BLaER1 (cell line): ENCODE measurements at regions not wholly inside any gene's neighbourhood (a gene's known extent, or its start where the extent isn't known, plus 50 kb on each side); places are given as distances from the start of the nearest gene placed in this dataset.

Experiments used
- H3K27ac ChIP-seq: shearing (Covaris generic); formaldehyde crosslinking; 2 replicates; pipeline ENCODE4 v1.8.1; 2022
- H3K27me3 ChIP-seq: shearing (Covaris generic); formaldehyde crosslinking; 2 replicates; pipeline ENCODE4 v1.8.1; 2022
- H3K36me3 ChIP-seq: shearing (Covaris generic); formaldehyde crosslinking; 2 replicates; pipeline ENCODE4 v1.8.1; 2022
- H3K4me1 ChIP-seq: shearing (Covaris generic); formaldehyde crosslinking; 2 replicates; pipeline ENCODE4 v1.8.1; 2022
- H3K4me2 ChIP-seq: shearing (Covaris generic); formaldehyde crosslinking; 2 replicates; pipeline ENCODE4 v1.8.1; 2022
- H3K4me3 ChIP-seq: shearing (Covaris generic); formaldehyde crosslinking; 2 replicates; pipeline ENCODE4 v1.8.1; 2022
- H3K9ac ChIP-seq: shearing (Covaris generic); formaldehyde crosslinking; 2 replicates; pipeline ENCODE4 v1.8.1; 2022
- H3K9me3 ChIP-seq: shearing (Covaris generic); formaldehyde crosslinking; 2 replicates; pipeline ENCODE4 v1.8.1; 2022
- H4K20me1 ChIP-seq: shearing (Covaris generic); formaldehyde crosslinking; 2 replicates; pipeline ENCODE4 v1.8.1; 2022
- Cebpa-rat ChIP-seq: shearing (Covaris generic); IDR thresholded peaks from 2 replicates; pipeline ENCODE4 v1.8.1; 2022

DNA sequence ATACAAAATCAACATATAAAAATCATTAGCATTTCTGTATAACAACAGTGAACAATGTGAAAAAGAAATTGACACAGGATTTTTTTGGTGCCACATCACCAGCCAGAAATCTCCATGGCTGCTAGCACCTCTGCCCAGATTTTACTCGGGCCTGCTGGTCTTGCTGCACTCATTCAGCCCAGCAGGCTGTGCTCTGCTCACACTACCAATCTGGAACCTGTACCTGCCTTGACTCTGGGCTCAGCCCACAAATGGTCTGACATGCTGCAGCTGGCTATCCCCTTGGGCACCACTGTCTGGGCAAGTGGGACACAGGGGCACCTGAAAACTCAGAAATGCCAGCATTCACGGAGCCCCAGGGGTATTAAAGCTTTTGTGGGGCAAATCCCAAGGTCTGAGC lies 392.5 kb upstream of the NRXN1 start:
- no peaks in the 10 kb centered on the region for H3K27me3 ChIP-seq
- H3K4me2 ChIP-seq = no peak overlapping the region
- no peak overlapping the region for H3K4me3 ChIP-seq
- H3K9me3 ChIP-seq = peaks cover 14% of the 10 kb centered on the region
- H4K20me1 ChIP-seq = no peaks in the 10 kb centered on the region
- H3K9ac ChIP-seq = no peak overlapping the region
- no peak for TF ChIP-seq Cebpa-rat
- H3K36me3 ChIP-seq = no peaks in the 10 kb centered on the region
- H3K4me1 ChIP-seq = no peaks in the 10 kb centered on the region
- H3K27ac ChIP-seq = no peak overlapping the region

DNA sequence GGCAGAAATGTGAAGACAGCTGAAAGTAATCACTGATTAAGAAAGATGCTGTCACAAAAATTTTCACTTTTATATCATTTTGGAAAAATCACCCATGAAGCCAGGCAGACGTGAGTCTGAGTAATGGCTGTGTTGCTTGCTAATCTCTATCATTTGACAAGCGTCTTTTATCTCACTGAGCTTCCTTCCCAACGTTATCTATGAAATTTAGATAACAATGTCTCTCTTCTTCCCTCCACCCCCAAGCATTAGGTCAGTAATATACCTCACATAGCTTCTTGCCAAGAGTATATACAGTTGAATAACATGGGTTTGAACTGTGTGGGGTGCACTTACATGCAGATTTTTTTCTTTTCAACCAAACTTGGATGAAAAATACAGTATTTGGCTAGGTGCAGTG lies 388.6 kb upstream of the NRXN1 start:
- Histone ChIP-seq H3K4me1 (no peaks in the 10 kb centered on the region), H3K9ac (no peak overlapping the region), H3K36me3 (no peaks in the 10 kb centered on the region), H3K4me2 (no peak overlapping the region), H3K27ac (no peak overlapping the region), H3K4me3 (no peak overlapping the region), H3K27me3 (no peaks in the 10 kb centered on the region), H4K20me1 (no peaks in the 10 kb centered on the region), H3K9me3 (peaks cover 10% of the 10 kb centered on the region)
- TF ChIP-seq Cebpa-rat = no peak

DNA sequence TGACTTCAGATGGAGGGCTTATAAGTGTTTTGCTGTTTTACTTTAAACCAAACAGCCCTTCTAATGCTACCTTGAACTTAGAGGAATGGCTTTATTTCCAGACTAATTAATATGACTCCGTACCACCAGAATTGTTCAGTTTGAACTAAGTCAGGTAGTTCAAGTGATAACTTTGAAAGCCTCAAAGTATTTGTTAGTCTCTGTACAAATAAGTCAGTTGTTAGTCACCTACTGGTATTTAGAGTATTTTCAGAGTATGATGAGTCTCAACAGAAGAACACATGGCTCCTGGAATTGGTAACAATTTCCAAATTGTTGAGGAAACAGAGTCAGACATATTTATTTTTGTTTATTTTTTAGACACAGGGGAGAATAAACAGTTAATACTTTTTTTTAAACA lies 381.8 kb upstream of the NRXN1 start:
- Histone ChIP-seq H3K27ac (no peak overlapping the region), H3K9ac (no peak overlapping the region), H3K4me3 (no peak overlapping the region), H3K9me3 (no peaks in the 10 kb centered on the region), H3K27me3 (no peaks in the 10 kb centered on the region), H4K20me1 (no peaks in the 10 kb centered on the region), H3K36me3 (no peaks in the 10 kb centered on the region), H3K4me2 (no peak overlapping the region), H3K4me1 (no peaks in the 10 kb centered on the region)
- no peak for TF ChIP-seq Cebpa-rat

DNA sequence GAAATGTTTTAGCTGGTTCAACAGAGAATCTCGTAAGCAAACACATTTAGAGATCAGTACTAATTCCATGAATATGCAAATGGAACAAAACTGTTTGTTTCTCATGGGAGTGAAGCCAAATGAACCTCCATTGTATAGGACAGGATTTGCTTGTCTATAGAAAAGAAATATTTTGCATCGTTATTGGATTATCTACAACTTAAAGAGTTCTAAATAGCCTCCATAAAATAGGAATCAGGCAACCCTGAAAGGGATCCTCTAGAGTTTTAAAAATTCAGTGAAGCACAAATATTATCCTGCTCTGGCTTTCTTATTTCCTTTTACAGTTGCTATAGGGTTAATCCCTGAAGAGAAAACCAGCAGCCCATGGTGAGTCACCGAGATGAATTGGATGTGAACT lies 378.4 kb upstream of the NRXN1 start:
- no peak overlapping the region for H3K4me3 ChIP-seq
- TF ChIP-seq Cebpa-rat = no peak
- no peaks in the 10 kb centered on the region for H3K9me3 ChIP-seq
- no peaks in the 10 kb centered on the region for H3K36me3 ChIP-seq
- H3K9ac ChIP-seq = no peak overlapping the region
- H3K27ac ChIP-seq = no peak overlapping the region
- no peaks in the 10 kb centered on the region for H4K20me1 ChIP-seq
- H3K4me2 ChIP-seq = no peak overlapping the region
- H3K27me3 ChIP-seq = no peaks in the 10 kb centered on the region
- H3K4me1 ChIP-seq = no peaks in the 10 kb centered on the region

DNA sequence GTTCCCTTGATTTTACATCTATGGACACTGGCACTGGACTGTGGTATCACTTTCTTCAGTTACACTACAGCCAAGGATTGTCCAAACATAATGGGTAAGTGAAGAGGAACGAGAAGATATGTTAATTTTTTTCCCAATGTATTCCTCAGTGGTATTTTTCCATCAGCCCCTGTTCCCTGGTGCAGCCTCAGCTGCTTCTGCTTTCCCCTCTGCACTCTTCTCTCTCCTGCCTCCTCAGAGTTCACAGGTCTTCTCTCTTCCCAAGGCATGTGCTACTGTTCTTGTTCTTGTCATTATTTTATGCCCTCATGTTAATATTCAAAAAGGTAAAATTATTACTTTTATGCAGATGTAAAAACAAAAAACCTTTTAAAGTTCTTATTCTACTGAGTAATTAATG lies 378.0 kb upstream of the NRXN1 start:
- H3K27ac ChIP-seq = no peak overlapping the region
- no peaks in the 10 kb centered on the region for H4K20me1 ChIP-seq
- H3K4me1 ChIP-seq = no peaks in the 10 kb centered on the region
- H3K4me3 ChIP-seq = no peak overlapping the region
- H3K9me3 ChIP-seq = no peaks in the 10 kb centered on the region
- no peak for TF ChIP-seq Cebpa-rat
- no peaks in the 10 kb centered on the region for H3K27me3 ChIP-seq
- no peaks in the 10 kb centered on the region for H3K36me3 ChIP-seq
- H3K4me2 ChIP-seq = no peak overlapping the region
- no peak overlapping the region for H3K9ac ChIP-seq

DNA sequence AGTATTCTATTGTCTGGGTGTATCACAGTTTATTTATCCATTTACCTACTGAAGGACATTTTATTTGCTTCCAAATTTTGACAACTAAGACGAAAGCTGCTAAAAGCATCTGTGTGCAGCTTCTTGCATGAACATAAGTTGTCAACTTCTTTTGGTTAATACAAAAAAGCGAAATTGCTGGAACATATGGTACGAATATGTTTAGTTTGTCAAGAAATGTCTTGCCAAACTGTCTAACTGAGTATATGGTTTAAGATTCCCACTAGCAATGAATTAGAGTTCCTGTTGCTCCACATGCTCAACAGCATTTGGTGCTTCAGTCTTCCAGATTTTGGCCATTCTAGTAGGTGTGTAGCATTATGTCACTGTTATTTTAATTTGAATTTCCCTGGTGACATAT lies 372.3 kb upstream of the NRXN1 start:
- no peak for TF ChIP-seq Cebpa-rat
- no peak overlapping the region for H3K27ac ChIP-seq
- H3K4me2 ChIP-seq = no peak overlapping the region
- no peak overlapping the region for H3K4me3 ChIP-seq
- no peaks in the 10 kb centered on the region for H3K27me3 ChIP-seq
- no peaks in the 10 kb centered on the region for H3K4me1 ChIP-seq
- H4K20me1 ChIP-seq = no peaks in the 10 kb centered on the region
- H3K9me3 ChIP-seq = no peaks in the 10 kb centered on the region
- no peaks in the 10 kb centered on the region for H3K36me3 ChIP-seq
- no peak overlapping the region for H3K9ac ChIP-seq

DNA sequence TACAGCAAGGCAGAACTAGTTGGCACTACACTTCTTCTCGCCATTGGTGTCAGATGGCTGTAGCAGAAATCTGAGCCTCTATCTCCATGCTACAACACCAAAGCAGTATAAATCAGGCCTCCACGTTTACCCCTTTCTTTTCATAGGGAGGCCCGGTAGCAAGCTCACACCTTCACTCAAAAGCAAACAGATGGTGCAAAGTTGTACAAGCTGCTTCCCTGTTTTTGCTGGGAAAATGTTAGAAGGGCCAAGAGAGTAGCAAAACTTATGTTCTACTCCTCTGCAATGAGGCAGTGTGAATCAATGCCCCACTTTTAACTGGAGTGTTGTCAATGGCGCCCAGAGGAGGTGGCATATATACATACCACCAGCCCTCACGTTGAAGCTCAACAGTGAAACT lies 369.6 kb upstream of the NRXN1 start:
- Histone ChIP-seq H3K4me2 (no peak overlapping the region), H3K9ac (no peak overlapping the region), H4K20me1 (no peaks in the 10 kb centered on the region), H3K4me1 (no peaks in the 10 kb centered on the region), H3K9me3 (no peaks in the 10 kb centered on the region), H3K27ac (no peak overlapping the region), H3K27me3 (no peaks in the 10 kb centered on the region), H3K4me3 (no peak overlapping the region), H3K36me3 (no peaks in the 10 kb centered on the region)
- no peak for TF ChIP-seq Cebpa-rat

DNA sequence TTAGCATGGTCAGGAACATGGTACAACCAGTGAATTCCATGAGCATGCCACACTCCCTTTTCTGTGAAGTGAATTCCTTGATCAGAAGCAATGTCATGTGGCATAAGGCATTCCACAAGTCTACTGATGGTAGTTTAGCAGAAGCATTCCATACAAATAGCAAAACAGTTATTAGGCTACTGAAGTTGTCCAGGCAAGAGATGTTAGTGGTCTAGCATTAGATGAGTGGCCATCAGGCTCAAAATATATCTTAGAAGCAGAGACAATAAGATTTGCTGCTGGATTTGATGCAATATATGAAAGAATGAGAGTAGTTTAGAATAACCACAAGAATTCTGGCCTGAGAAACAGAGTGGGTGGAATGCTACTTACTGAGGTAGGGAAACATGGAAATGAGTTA lies 355.3 kb upstream of the NRXN1 start:
- Histone ChIP-seq H3K9me3 (no peaks in the 10 kb centered on the region), H3K9ac (no peak overlapping the region), H3K4me1 (no peaks in the 10 kb centered on the region), H3K27me3 (no peaks in the 10 kb centered on the region), H3K27ac (no peak overlapping the region), H4K20me1 (no peaks in the 10 kb centered on the region), H3K4me2 (no peak overlapping the region), H3K36me3 (no peaks in the 10 kb centered on the region), H3K4me3 (no peak overlapping the region)
- no peak for TF ChIP-seq Cebpa-rat

DNA sequence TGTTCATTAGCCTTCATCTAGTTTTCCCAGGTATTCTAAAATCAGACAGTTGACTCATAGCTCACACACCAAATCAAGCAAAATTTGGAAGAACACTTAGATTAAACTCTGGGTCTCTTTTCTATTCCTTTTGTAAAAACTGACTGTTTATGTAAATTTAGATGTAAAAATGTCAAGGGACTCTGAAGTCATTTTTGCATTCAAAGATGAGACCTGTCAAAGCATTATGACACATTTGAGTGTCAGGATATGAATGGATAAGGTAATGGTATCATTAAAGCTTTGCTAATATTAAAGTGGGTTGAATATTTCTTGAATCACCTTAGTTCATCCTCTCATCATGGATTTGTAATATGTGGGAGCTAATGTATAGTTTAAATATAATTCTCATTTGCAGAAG lies 348.1 kb upstream of the NRXN1 start:
- no peaks in the 10 kb centered on the region for H3K36me3 ChIP-seq
- H3K4me2 ChIP-seq = no peak overlapping the region
- no peak for TF ChIP-seq Cebpa-rat
- H3K9me3 ChIP-seq = peaks cover 9% of the 10 kb centered on the region
- H4K20me1 ChIP-seq = no peaks in the 10 kb centered on the region
- no peaks in the 10 kb centered on the region for H3K27me3 ChIP-seq
- H3K27ac ChIP-seq = no peak overlapping the region
- H3K4me1 ChIP-seq = no peaks in the 10 kb centered on the region
- no peak overlapping the region for H3K4me3 ChIP-seq
- no peak overlapping the region for H3K9ac ChIP-seq

DNA sequence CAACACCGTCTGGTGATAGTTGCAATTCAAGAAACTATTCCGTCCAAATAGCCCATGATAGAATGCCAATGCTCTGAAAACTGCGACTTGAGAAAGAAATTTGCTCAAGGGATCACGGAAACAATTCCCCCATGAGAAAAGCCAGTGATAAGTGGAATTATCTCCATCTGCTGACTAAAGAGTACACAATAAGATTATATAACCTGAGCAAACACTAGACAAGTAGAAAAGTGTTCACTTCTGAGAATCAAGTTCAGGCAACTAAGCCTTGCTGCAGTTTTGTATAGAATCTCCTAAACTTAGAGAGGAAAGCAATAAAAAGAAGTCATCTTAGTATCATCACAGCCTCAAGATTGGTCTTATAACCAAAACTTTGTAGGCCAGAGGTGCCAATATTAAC lies 336.3 kb upstream of the NRXN1 start:
- Histone ChIP-seq H3K4me2 (no peak overlapping the region), H3K9me3 (no peaks in the 10 kb centered on the region), H4K20me1 (no peaks in the 10 kb centered on the region), H3K4me1 (no peaks in the 10 kb centered on the region), H3K9ac (no peak overlapping the region), H3K4me3 (no peak overlapping the region), H3K36me3 (no peaks in the 10 kb centered on the region), H3K27me3 (no peaks in the 10 kb centered on the region), H3K27ac (no peak overlapping the region)
- TF ChIP-seq Cebpa-rat = no peak

DNA sequence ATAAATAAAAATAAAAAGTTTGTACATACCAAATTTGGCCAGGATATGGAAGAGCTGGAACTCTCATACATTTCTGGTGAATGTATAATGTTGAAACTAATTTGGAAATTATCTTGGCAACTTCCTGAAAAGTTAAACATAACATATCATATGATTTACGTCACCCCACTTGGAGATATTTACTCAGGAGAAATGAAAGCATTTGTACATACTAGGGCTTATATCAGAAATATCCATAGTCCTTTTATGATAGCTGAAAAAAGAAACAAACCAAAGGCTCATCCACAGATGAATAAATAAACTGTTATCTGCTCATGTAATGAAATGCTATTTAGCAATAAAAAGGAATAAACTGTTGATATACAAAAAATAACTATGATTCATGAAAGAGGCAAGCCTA lies 318.2 kb upstream of the NRXN1 start:
- Histone ChIP-seq H3K9me3 (no peaks in the 10 kb centered on the region), H3K27ac (no peak overlapping the region), H3K9ac (no peak overlapping the region), H3K36me3 (no peaks in the 10 kb centered on the region), H3K4me1 (no peaks in the 10 kb centered on the region), H3K4me3 (no peak overlapping the region), H4K20me1 (no peaks in the 10 kb centered on the region), H3K27me3 (no peaks in the 10 kb centered on the region), H3K4me2 (no peak overlapping the region)
- TF ChIP-seq Cebpa-rat = no peak
